ENCODE measurements at regions not wholly inside any gene's neighbourhood (a gene's known extent, or its start where the extent isn't known, plus 50 kb on each side); places are given as distances from the start of the nearest gene placed in this dataset.

DNA sequence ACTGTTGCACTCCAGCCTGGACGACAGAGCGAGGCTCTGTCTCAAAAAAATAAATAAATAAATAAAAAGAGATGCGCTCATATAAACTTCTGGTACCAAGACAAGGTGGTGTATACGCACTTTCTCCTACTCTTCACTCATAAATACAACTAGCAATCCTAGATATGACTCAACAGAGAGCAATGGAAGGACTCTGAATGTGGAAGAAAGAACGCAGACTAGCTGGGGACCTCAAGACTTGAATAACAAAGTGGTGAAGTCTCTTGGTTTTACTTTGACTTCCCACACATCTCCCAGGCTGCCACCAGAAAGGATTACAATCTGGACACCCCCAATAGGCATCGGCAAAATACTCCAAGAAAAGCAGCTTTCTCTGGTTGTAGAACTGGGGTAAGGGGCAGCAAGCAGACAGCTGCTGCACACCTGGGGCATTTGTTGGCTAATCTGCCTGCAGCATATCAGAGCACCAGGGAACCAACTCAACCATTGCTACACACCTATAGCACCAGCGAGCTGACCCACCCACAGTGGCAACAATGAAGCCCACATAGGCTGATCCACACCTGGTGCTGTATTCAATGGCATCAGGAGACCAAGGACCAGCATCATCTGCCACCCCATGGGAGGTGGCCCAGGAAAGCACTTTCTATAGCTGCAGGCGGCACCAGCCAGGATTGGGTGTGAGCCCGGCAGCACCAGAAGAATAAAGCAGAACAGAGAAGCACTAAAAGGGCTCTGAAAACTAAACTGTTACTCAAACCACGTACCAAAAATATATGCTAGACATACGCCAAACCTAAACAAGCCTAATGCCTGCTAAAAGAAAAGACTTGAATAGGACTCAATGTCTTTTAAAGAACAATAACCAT, 1231.7 kb upstream of the TMEM132C start:
- TF ChIP-seq POLR2AphosphoS5 (IDR thresholded peaks at IDR 0.05; ENCODE audit: insufficient read depth, low read depth, low read length) (no peak), POLR2A (IDR thresholded peaks at IDR 0.05; ENCODE audit: low read depth, low read length) (no peak), CTCF (IDR thresholded peaks at IDR 0.05; ENCODE audit: extremely low read depth in 1 of 2, insufficient read depth in 1 of 2, low read depth in 1 of 2, low read length in 2 of 2) (no peak), EZH2 (IDR thresholded peaks at IDR 0.05; ENCODE audit: borderline replicate concordance, low read depth, low read length, severe bottlenecking) (no peak), GATA2 (IDR thresholded peaks at IDR 0.05; ENCODE audit: insufficient read depth, insufficient read length, low read depth, low read length) (no peak), JUN (IDR thresholded peaks at IDR 0.05; ENCODE audit: borderline replicate concordance, insufficient read depth, insufficient read length, low read depth) (no peak), MYC (IDR thresholded peaks at IDR 0.05; ENCODE audit: low read depth, low read length) (no peak)
- TF ChIP-seq, protein P1, sequence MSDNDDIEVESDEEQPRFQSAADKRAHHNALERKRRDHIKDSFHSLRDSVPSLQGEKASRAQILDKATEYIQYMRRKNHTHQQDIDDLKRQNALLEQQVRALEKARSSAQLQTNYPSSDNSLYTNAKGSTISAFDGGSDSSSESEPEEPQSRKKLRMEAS (IDR thresholded peaks at IDR 0.05; ENCODE audit: insufficient read depth, insufficient read length): no peak

Measured in endothelial cell of umbilical vein (primary cell).